ENCODE measurements at regions not wholly inside any gene's neighbourhood (a gene's known extent, or its start where the extent isn't known, plus 50 kb on each side); places are given as distances from the start of the nearest gene placed in this dataset.
"Not testable (repeated sequence)": the region's sequence is repeated elsewhere in the genome, so short reads cannot be mapped to it uniquely, and the experiment has no call there.

DNA sequence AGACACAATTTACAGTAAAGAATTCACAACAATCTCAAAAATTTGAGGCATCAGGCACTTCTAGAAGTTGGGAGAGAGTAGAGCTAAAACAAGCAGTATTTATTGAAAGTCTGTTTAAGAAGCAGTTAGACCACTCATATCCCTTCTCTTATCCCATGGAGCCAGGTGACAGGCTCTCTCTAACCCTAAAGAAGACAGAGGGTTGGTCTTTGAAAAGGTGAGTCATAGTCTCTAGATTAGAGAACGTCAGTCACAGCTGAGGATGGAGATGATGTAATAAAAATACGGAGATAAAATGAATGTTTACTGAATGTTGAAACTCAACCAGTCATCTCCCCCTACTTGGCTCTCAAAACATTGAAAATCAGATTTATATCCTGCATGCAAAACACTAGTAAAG, 223.8 kb downstream of the CHIC2 start:
- H3K9ac ChIP-seq (ENCODE audit: insufficient read depth, low read length, poor library complexity, severe bottlenecking) = no peak overlapping the region
- peaks cover 0 to 3% (median 1%) of the 10 kb centered on the region in 3 donors for H3K27me3 Mint-ChIP-seq (ENCODE audit: low read depth in 3 of 3)
- H3K27me3 ChIP-seq (ENCODE audit: control insufficient read depth in 2 of 2, insufficient read depth in 2 of 2, low read length in 2 of 2) = no peaks in the 10 kb centered on the region
- no peak overlapping the region for H3K4me2 ChIP-seq (replicated peaks; ENCODE audit: extremely low read depth, low read length, poor library complexity, severe bottlenecking)
- intact Hi-C loops (cut with micrococcal nuclease) = no loop called here
- TF ChIP-seq, protein P1, sequence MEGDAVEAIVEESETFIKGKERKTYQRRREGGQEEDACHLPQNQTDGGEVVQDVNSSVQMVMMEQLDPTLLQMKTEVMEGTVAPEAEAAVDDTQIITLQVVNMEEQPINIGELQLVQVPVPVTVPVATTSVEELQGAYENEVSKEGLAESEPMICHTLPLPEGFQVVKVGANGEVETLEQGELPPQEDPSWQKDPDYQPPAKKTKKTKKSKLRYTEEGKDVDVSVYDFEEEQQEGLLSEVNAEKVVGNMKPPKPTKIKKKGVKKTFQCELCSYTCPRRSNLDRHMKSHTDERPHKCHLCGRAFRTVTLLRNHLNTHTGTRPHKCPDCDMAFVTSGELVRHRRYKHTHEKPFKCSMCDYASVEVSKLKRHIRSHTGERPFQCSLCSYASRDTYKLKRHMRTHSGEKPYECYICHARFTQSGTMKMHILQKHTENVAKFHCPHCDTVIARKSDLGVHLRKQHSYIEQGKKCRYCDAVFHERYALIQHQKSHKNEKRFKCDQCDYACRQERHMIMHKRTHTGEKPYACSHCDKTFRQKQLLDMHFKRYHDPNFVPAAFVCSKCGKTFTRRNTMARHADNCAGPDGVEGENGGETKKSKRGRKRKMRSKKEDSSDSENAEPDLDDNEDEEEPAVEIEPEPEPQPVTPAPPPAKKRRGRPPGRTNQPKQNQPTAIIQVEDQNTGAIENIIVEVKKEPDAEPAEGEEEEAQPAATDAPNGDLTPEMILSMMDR (IDR thresholded peaks at IDR 0.05) = no peak
- WGBS (ENCODE audit: insufficient coverage) = no CpG with 5 or more reads among the region's 2 CpGs
- no peaks in the 10 kb centered on the region for H3K4me1 ChIP-seq (ENCODE audit: control insufficient read depth in 1 of 2, insufficient read depth in 2 of 2, low read length in 2 of 2)
- no peaks in the 10 kb centered on the region for H3K9me3 ChIP-seq (replicated peaks in 1 of 2; ENCODE audit: control insufficient read depth in 1 of 2, insufficient read depth in 1 of 2, low read length in 2 of 2)
- H3K4me3 ChIP-seq (replicated peaks in 1 of 3; ENCODE audit: low read depth in 2 of 3, low read length in 3 of 3) = no peak overlapping the region
- no peaks in the 10 kb centered on the region for H3K36me3 Mint-ChIP-seq
- no peaks in the 10 kb centered on the region for H3K36me3 ChIP-seq (replicated peaks in 1 of 2; ENCODE audit: control insufficient read depth in 1 of 2, insufficient read depth in 2 of 2, low read length in 2 of 2)
- no peaks in the 10 kb centered on the region for H3K4me1 Mint-ChIP-seq
- no peak overlapping the region for H2AFZ ChIP-seq (ENCODE audit: insufficient read depth, low read depth, low read length, poor library complexity, severe bottlenecking)
- no peaks in the 10 kb centered on the region for H4K20me1 ChIP-seq (ENCODE audit: insufficient read depth, low read length)
- H3K4me3 Mint-ChIP-seq = no peak overlapping the region
- H3K9me3 Mint-ChIP-seq = peaks cover 2 to 12% (median 10%) of the 10 kb centered on the region in 7 donors
- H3K79me2 ChIP-seq (ENCODE audit: insufficient read depth, low read length) = no peaks in the 10 kb centered on the region
- no peak overlapping the region for H3K27ac ChIP-seq (ENCODE audit: low read depth in 1 of 2, low read length in 2 of 2)
- DNase-seq = no peak
- no peak overlapping the region for H3K27ac Mint-ChIP-seq

DNA sequence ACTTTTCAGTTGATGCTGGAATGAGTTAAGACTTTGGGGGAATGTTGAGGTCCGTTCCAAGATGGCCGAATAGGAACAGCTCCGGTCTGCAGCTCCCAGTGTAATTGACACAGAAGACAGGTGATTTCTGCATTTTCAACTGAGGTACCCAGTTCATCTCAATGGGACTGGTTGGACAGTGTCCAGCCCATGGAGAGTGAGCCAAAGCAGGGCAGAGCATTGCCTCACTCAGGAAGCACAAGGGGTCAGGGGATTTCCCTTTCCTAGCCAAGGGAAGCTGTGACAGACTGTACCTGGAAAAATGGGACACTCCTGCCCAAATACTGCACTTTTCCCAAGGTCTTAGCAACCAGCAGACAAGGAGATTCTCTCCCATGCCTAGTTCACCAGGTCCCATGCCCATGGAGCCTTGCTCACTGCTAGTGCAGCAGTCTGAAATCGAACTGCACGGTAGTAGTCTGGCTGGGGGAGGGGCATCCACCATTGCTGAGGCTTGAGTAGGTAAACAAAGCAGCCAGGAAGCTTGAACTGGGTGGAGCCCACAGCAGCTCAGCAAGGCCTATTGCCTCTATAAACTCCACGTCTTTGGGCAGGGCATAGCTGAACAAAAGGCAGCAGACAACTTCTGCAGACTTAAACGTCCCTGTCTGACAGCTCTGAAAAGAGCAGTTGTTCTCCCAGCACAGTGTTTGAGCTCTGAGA, 231.0 kb downstream of the CHIC2 start:
- WGBS (ENCODE audit: insufficient coverage) = 94% methylated on average over 7 of the region's 7 CpGs
- H3K79me2 ChIP-seq (ENCODE audit: insufficient read depth, low read length); H2AFZ ChIP-seq (ENCODE audit: insufficient read depth, low read depth, low read length, poor library complexity, severe bottlenecking); intact Hi-C loops (cut with micrococcal nuclease); H4K20me1 ChIP-seq (ENCODE audit: insufficient read depth, low read length); H3K27me3 ChIP-seq (ENCODE audit: control insufficient read depth in 2 of 2, insufficient read depth in 2 of 2, low read length in 2 of 2); H3K27ac ChIP-seq (ENCODE audit: low read depth in 1 of 2, low read length in 2 of 2); H3K4me1 Mint-ChIP-seq; H3K36me3 Mint-ChIP-seq; H3K36me3 ChIP-seq (replicated peaks in 1 of 2; ENCODE audit: control insufficient read depth in 1 of 2, insufficient read depth in 2 of 2, low read length in 2 of 2); H3K9ac ChIP-seq (ENCODE audit: insufficient read depth, low read length, poor library complexity, severe bottlenecking); H3K27me3 Mint-ChIP-seq (ENCODE audit: low read depth in 3 of 3); H3K27ac Mint-ChIP-seq; H3K4me3 Mint-ChIP-seq; H3K4me2 ChIP-seq (replicated peaks; ENCODE audit: extremely low read depth, low read length, poor library complexity, severe bottlenecking); H3K4me1 ChIP-seq (ENCODE audit: control insufficient read depth in 1 of 2, insufficient read depth in 2 of 2, low read length in 2 of 2); H3K4me3 ChIP-seq (replicated peaks in 1 of 3; ENCODE audit: low read depth in 2 of 3, low read length in 3 of 3); DNase-seq: not testable (repeated sequence)
- H3K9me3 Mint-ChIP-seq = peaks cover 25 to 62% (median 51%) of the 10 kb centered on the region in 7 donors
- peaks cover 37 to 43% of the 10 kb centered on the region in 2 donors for H3K9me3 ChIP-seq (replicated peaks in 1 of 2; ENCODE audit: control insufficient read depth in 1 of 2, insufficient read depth in 1 of 2, low read length in 2 of 2)

Data from CD14-positive monocyte (primary cell).